Neural progenitor cell (in vitro differentiated cells): ENCODE measurements at regions not wholly inside any gene's neighbourhood (a gene's known extent, or its start where the extent isn't known, plus 50 kb on each side); places are given as distances from the start of the nearest gene placed in this dataset.

Experiments
- DNase-seq: peaks from one replicate; pipeline ENCODE4 v3.0.0-alpha.2; 2016; ENCODE audit warnings: low spot score
- H2AFZ ChIP-seq: fragments of 200-600 bp; sonication (generic); replicated peaks from 2 replicates; pipeline ENCODE4 v1.6.1; 2016; ENCODE audit warnings: antibody characterized with exemption
- H3F3A ChIP-seq: fragments of 200-600 bp; sonication (generic); 2 replicates; pipeline ENCODE4 v1.6.1; 2016; ENCODE audit warnings: antibody characterized with exemption, low read depth
- H3K27ac ChIP-seq: fragments of 200-600 bp; sonication (generic); 2 replicates; pipeline ENCODE4 v1.5.1; 2016; ENCODE audit warnings: mild to moderate bottlenecking
- H3K27me3 ChIP-seq: fragments of 200-600 bp; sonication (generic); 2 replicates; pipeline ENCODE4 v1.6.1; 2016; ENCODE audit warnings: mild to moderate bottlenecking, moderate library complexity
- H3K36me3 ChIP-seq: fragments of 200-600 bp; sonication (generic); 2 replicates; pipeline ENCODE4 v1.5.1; 2016
- H3K4me1 ChIP-seq: fragments of 200-600 bp; sonication (generic); 2 replicates; pipeline ENCODE4 v1.6.1; 2016; ENCODE audit warnings: mixed run types
- H3K4me2 ChIP-seq: fragments of 200-600 bp; sonication (generic); 2 replicates; pipeline ENCODE4 v1.6.1; 2016
- H3K4me3 ChIP-seq: fragments of 200-600 bp; sonication (generic); 2 replicates; pipeline ENCODE4 v1.5.1; 2016
- H3K79me2 ChIP-seq: fragments of 200-600 bp; sonication (generic); 2 replicates; pipeline ENCODE4 v1.6.1; 2016; ENCODE audit warnings: low read depth
- H3K9ac ChIP-seq: fragments of 200-600 bp; sonication (generic); 2 replicates; pipeline ENCODE4 v1.6.1; 2016
- H3K9me3 ChIP-seq: fragments of 200-600 bp; sonication (generic); 2 replicates; pipeline ENCODE4 v1.5.1; 2016; ENCODE audit warnings: low read depth
- H4K20me1 ChIP-seq: fragments of 200-600 bp; sonication (generic); 2 replicates; pipeline ENCODE4 v1.6.1; 2016; ENCODE audit warnings: low read depth
- H3K27ac Mint-ChIP-seq: 3 replicates; pipeline ENCODE4 v1.8.0; 2021; ENCODE audit warnings: mixed read lengths
- H3K27me3 Mint-ChIP-seq: 2 replicates; pipeline ENCODE4 v1.8.0; 2022; ENCODE audit warnings: low read depth, mild to moderate bottlenecking, inconsistent platforms, moderate library complexity, mixed read lengths; ENCODE audit not compliant: insufficient read depth
- H3K36me3 Mint-ChIP-seq: 3 replicates; pipeline ENCODE4 v1.8.0; 2021; ENCODE audit warnings: mixed read lengths
- H3K4me1 Mint-ChIP-seq: 3 replicates; pipeline ENCODE4 v1.8.0; 2021; ENCODE audit warnings: mixed read lengths
- H3K4me3 Mint-ChIP-seq: 3 replicates; pipeline ENCODE4 v1.8.0; 2021; ENCODE audit warnings: mild to moderate bottlenecking, moderate library complexity, mixed read lengths
- H3K9me3 Mint-ChIP-seq: 3 replicates; pipeline ENCODE4 v1.8.0; 2020; ENCODE audit warnings: mixed read lengths
- EZH2 ChIP-seq: fragments of 200-600 bp; sonication (generic); IDR thresholded peaks from 2 replicates; pipeline ENCODE4 v1.6.1; 2017; ENCODE audit warnings: antibody characterized with exemption, mild to moderate bottlenecking, moderate library complexity
- EZH2phosphoT487 ChIP-seq: fragments of 200-600 bp; sonication (generic); IDR thresholded peaks from 2 replicates; pipeline ENCODE4 v1.6.1; 2017; ENCODE audit warnings: antibody characterized with exemption
- TF ChIP-seq, protein P1 (sequence below): fragments of 200-600 bp; sonication (generic); IDR thresholded peaks from 2 replicates; pipeline ENCODE4 v1.5.1; 2017; ENCODE audit warnings: antibody characterized with exemption, mild to moderate bottlenecking

DNA sequence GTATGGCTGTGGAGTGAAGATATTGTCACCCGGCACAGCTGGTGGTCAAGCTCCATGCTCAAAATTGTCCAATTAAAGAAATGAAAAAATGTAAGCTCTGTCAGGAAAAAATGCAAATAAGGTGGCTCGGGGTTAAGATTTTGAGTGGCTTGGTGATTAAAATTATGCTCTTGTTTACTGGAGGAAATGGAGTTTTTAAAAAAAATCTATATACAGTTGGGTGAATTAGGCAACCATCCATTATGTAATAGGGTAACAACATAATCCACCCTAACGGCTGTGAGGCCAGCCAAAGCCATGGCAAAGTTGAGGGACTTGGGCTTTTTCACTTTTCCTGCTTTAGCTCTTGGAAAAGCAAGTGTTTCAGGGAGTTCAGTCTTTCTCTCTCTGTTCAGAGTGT is 260.8 kb upstream of the HABP2 start:
- no peaks in the 10 kb centered on the region for H4K20me1 ChIP-seq
- H3K4me1 ChIP-seq: peaks cover 12% of the 10 kb centered on the region
- H3K4me2 ChIP-seq: no peak overlapping the region
- peaks cover 20% of the 10 kb centered on the region for H3K4me1 Mint-ChIP-seq
- H3K79me2 ChIP-seq: no peaks in the 10 kb centered on the region
- TF ChIP-seq EZH2 (no peak), EZH2phosphoT487 (no peak)
- TF ChIP-seq, protein P1, sequence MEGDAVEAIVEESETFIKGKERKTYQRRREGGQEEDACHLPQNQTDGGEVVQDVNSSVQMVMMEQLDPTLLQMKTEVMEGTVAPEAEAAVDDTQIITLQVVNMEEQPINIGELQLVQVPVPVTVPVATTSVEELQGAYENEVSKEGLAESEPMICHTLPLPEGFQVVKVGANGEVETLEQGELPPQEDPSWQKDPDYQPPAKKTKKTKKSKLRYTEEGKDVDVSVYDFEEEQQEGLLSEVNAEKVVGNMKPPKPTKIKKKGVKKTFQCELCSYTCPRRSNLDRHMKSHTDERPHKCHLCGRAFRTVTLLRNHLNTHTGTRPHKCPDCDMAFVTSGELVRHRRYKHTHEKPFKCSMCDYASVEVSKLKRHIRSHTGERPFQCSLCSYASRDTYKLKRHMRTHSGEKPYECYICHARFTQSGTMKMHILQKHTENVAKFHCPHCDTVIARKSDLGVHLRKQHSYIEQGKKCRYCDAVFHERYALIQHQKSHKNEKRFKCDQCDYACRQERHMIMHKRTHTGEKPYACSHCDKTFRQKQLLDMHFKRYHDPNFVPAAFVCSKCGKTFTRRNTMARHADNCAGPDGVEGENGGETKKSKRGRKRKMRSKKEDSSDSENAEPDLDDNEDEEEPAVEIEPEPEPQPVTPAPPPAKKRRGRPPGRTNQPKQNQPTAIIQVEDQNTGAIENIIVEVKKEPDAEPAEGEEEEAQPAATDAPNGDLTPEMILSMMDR: no peak
- no peak overlapping the region for H3K27ac Mint-ChIP-seq
- H2AFZ ChIP-seq: no peak overlapping the region
- no peaks in the 10 kb centered on the region for H3K9me3 ChIP-seq
- no peaks in the 10 kb centered on the region for H3K27me3 ChIP-seq
- no peak overlapping the region for H3K9ac ChIP-seq
- H3K4me3 ChIP-seq: no peak overlapping the region
- no peak overlapping the region for H3K4me3 Mint-ChIP-seq
- no peaks in the 10 kb centered on the region for H3K36me3 ChIP-seq
- H3F3A ChIP-seq: no peaks in the 10 kb centered on the region
- no peaks in the 10 kb centered on the region for H3K9me3 Mint-ChIP-seq
- no peak overlapping the region for H3K27ac ChIP-seq
- peaks cover 7% of the 10 kb centered on the region for H3K27me3 Mint-ChIP-seq
- H3K36me3 Mint-ChIP-seq: no peaks in the 10 kb centered on the region
- DNase-seq: no peak

DNA sequence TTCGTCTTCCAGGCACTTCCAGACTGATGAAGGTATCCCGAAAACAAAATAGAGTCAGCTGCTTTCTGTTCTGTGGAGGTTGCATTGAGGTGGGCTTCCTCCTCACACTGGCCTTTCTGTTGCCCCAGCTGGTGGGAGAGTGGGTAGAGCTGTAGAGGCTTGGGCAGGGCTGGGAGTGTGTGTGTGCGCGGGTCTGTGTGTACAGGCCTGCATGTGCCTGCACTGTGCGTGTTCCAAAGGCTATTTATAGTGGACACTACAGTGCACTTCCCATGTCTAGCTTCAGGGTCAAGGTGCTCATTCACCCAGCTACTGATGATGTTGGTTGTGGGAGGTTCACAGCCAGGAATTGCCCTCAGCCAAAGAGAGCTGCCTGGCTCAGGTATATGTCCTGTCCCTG is 260.1 kb upstream of the HABP2 start:
- no peak overlapping the region for H2AFZ ChIP-seq
- H3F3A ChIP-seq: no peaks in the 10 kb centered on the region
- DNase-seq: no peak
- peaks cover 24% of the 10 kb centered on the region for H3K4me1 Mint-ChIP-seq
- no peak overlapping the region for H3K4me3 ChIP-seq
- no peaks in the 10 kb centered on the region for H3K27me3 ChIP-seq
- H3K9me3 Mint-ChIP-seq: no peaks in the 10 kb centered on the region
- H3K4me2 ChIP-seq: no peak overlapping the region
- H3K9me3 ChIP-seq: no peaks in the 10 kb centered on the region
- no peak overlapping the region for H3K9ac ChIP-seq
- no peaks in the 10 kb centered on the region for H4K20me1 ChIP-seq
- no peaks in the 10 kb centered on the region for H3K36me3 Mint-ChIP-seq
- no peak overlapping the region for H3K27ac ChIP-seq
- TF ChIP-seq EZH2: no peak
- TF ChIP-seq, protein P1: no peak
- TF ChIP-seq EZH2phosphoT487: no peak
- peaks cover 3% of the 10 kb centered on the region for H3K27me3 Mint-ChIP-seq
- peaks cover 12% of the 10 kb centered on the region for H3K4me1 ChIP-seq
- peak overlapping the region; percentile 22 for H3K27ac Mint-ChIP-seq
- no peaks in the 10 kb centered on the region for H3K36me3 ChIP-seq
- H3K4me3 Mint-ChIP-seq: no peak overlapping the region
- H3K79me2 ChIP-seq: no peaks in the 10 kb centered on the region

DNA sequence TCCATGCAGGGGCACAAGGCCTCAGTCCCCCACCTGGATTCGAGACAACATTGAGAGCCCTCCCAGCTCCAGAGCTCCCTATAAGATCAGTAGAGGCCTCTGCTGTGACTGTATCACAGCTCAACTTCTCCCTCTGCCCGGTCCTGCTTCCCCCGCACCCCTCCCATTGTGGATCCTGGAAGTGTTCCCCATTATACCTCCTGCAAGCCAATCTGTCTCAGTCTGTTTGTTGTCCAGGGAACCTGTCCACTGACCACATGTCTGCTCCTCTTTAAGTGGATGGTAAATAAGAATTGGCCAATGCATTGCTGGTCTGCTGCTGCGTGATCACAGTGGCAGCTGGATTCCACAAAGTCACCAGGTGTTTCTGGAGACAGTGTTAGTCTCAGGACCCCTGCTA is 259.7 kb upstream of the HABP2 start:
- Histone ChIP-seq H3K4me1 (peaks cover 12% of the 10 kb centered on the region), H3K9ac (no peak overlapping the region), H3K4me2 (no peak overlapping the region), H3K9me3 (no peaks in the 10 kb centered on the region), H4K20me1 (no peaks in the 10 kb centered on the region), H3K4me3 (no peak overlapping the region), H3K27ac (no peak overlapping the region), H3K79me2 (no peaks in the 10 kb centered on the region), H3F3A (no peaks in the 10 kb centered on the region), H2AFZ (no peak overlapping the region), H3K27me3 (no peaks in the 10 kb centered on the region), H3K36me3 (no peaks in the 10 kb centered on the region)
- Mint-ChIP-seq H3K27me3 (peaks cover 3% of the 10 kb centered on the region), H3K36me3 (no peaks in the 10 kb centered on the region), H3K27ac (no peak overlapping the region), H3K4me3 (no peak overlapping the region), H3K9me3 (no peaks in the 10 kb centered on the region), H3K4me1 (peaks cover 28% of the 10 kb centered on the region)
- TF ChIP-seq EZH2 (no peak), EZH2phosphoT487 (no peak)
- TF ChIP-seq, protein P1: no peak
- DNase-seq: no peak

DNA sequence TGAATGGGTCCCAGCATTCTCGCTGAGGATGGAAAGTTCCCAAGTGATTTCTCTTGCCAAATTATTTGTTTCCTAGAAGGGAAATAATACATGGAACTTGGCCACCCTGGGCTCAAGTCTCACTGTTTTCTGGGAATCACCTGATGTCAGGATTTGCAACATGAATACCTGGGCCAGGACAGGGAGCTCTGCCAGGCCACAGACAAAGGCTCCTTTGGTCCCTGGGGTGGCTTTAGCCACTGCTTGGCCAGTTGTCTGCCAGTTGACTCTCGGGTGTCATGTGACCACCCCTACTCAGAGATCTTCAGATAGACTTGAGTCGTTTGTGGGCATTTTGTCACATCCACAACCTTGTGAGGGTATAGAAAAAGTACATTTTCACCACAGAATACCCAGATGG is 258.0 kb upstream of the HABP2 start:
- Histone ChIP-seq H3K79me2 (no peaks in the 10 kb centered on the region), H3K4me1 (peaks cover 17% of the 10 kb centered on the region), H3K9ac (no peak overlapping the region), H3K4me2 (no peak overlapping the region), H3K4me3 (no peak overlapping the region), H2AFZ (no peak overlapping the region), H3F3A (no peaks in the 10 kb centered on the region), H3K27me3 (no peaks in the 10 kb centered on the region), H3K27ac (no peak overlapping the region), H4K20me1 (no peaks in the 10 kb centered on the region), H3K36me3 (no peaks in the 10 kb centered on the region), H3K9me3 (no peaks in the 10 kb centered on the region)
- DNase-seq: no peak
- H3K9me3 Mint-ChIP-seq: no peaks in the 10 kb centered on the region
- H3K27ac Mint-ChIP-seq: no peak overlapping the region
- no peak overlapping the region for H3K4me3 Mint-ChIP-seq
- peaks cover 7% of the 10 kb centered on the region for H3K27me3 Mint-ChIP-seq
- peaks cover 39% of the 10 kb centered on the region for H3K4me1 Mint-ChIP-seq
- TF ChIP-seq EZH2 (no peak), EZH2phosphoT487 (no peak)
- TF ChIP-seq, protein P1: no peak
- H3K36me3 Mint-ChIP-seq: no peaks in the 10 kb centered on the region
